SW480 (cell line): ENCODE measurements at regions not wholly inside any gene's neighbourhood (a gene's known extent, or its start where the extent isn't known, plus 50 kb on each side); places are given as distances from the start of the nearest gene placed in this dataset.
A peak's percentile ranks its signal among the peaks of the same experiment; 100 is the strongest.

ENCODE experiments used
- DNase-seq: peaks from one replicate; pipeline ENCODE4 v3.0.0-alpha.2; 2016; ENCODE audit warnings: low spot score

GRCh38 chr11:36726420-36726819 is 128.4 kb upstream of the RAG2 start:
- DNase-seq, result no peak

- no peak for DNase-seq
Measured at GRCh38 chr11:36724742-36725385, 126.8 kb upstream of the RAG2 start.

GRCh38 chr11:36722421-36722820 is 124.4 kb upstream of the RAG2 start:
- no peak for DNase-seq

- DNase-seq, result no peak
Measured at GRCh38 chr11:36719358-36720107, 121.5 kb upstream of the RAG2 start.

GRCh38 chr11:36718451-36718850 is 120.4 kb upstream of the RAG2 start:
- no peak for DNase-seq

GRCh38 chr11:36713715-36714114 is 115.7 kb upstream of the RAG2 start:
- no peak for DNase-seq

- DNase-seq, result peak; percentile 26
Measured at GRCh38 chr11:36711104-36711825, 113.2 kb upstream of the RAG2 start.
